DOHH2 (cell line): ENCODE measurements at regions not wholly inside any gene's neighbourhood (a gene's known extent, or its start where the extent isn't known, plus 50 kb on each side); places are given as distances from the start of the nearest gene placed in this dataset.

ENCODE experiments used
- H3F3A ChIP-seq: fragments of 200-600 bp; sonication (generic), shearing (Covaris generic); 2 replicates; pipeline ENCODE4 v1.6.0; 2016; ENCODE audit warnings: antibody characterized with exemption, mild to moderate bottlenecking; ENCODE audit not compliant: control insufficient read depth, insufficient read depth
- H3K27ac ChIP-seq: fragments of 200-600 bp; sonication (generic); 2 replicates; pipeline ENCODE4 v1.5.1; 2014; ENCODE audit warnings: low read depth, mild to moderate bottlenecking, low read length, moderate library complexity
- H3K27me3 ChIP-seq: fragments of 200-600 bp; sonication (generic); 2 replicates; pipeline ENCODE4 v1.6.1; 2014; ENCODE audit warnings: mild to moderate bottlenecking, low read length, mixed read lengths; ENCODE audit not compliant: control insufficient read depth
- H3K36me3 ChIP-seq: fragments of 200-600 bp; sonication (generic); 2 replicates; pipeline ENCODE4 v1.6.1; 2014; ENCODE audit warnings: mild to moderate bottlenecking, low read length, moderate library complexity, mixed read lengths; ENCODE audit not compliant: control insufficient read depth
- H3K4me1 ChIP-seq: fragments of 200-600 bp; sonication (generic); 2 replicates; pipeline ENCODE4 v1.6.1; 2014; ENCODE audit warnings: mild to moderate bottlenecking, low read length, mixed read lengths; ENCODE audit not compliant: control insufficient read depth
- H3K4me2 ChIP-seq: fragments of 200-600 bp; sonication (generic); 2 replicates; pipeline ENCODE4 v1.6.0; 2014; ENCODE audit warnings: mild to moderate bottlenecking, low read length, moderate library complexity
- H3K4me3 ChIP-seq: fragments of 200-600 bp; sonication (generic); 2 replicates; pipeline ENCODE4 v1.5.1; 2014; ENCODE audit warnings: mild to moderate bottlenecking, low read length, mixed read lengths
- H3K79me2 ChIP-seq: fragments of 200-600 bp; sonication (generic); 2 replicates; pipeline ENCODE4 v1.6.1; 2014; ENCODE audit warnings: mild to moderate bottlenecking, low read length, mixed read lengths; ENCODE audit not compliant: control insufficient read depth
- H3K9me2 ChIP-seq: fragments of 200-600 bp; sonication (generic); replicated peaks from 2 replicates; pipeline ENCODE4 v1.6.1; 2014; ENCODE audit warnings: mild to moderate bottlenecking, low read length, mixed read lengths; ENCODE audit not compliant: control insufficient read depth
- H3K9me3 ChIP-seq: fragments of 200-600 bp; sonication (generic); 2 replicates; pipeline ENCODE4 v1.6.1; 2014; ENCODE audit warnings: antibody characterized with exemption, low read length, mixed read lengths; ENCODE audit not compliant: control insufficient read depth, insufficient read depth
- H4K20me1 ChIP-seq: fragments of 200-600 bp; sonication (generic); 2 replicates; pipeline ENCODE4 v1.6.0; 2014; ENCODE audit warnings: low read depth, mild to moderate bottlenecking, antibody characterized with exemption, low read length, moderate library complexity; ENCODE audit not compliant: control insufficient read depth, insufficient read depth
- EZH2phosphoT487 ChIP-seq: fragments of 200-600 bp; sonication (generic); IDR thresholded peaks from 2 replicates; pipeline ENCODE4 v1.6.1; 2017; ENCODE audit warnings: borderline replicate concordance, mild to moderate bottlenecking, antibody characterized with exemption, low read length, moderate library complexity, mixed read lengths
- TF ChIP-seq, protein P1 (sequence below): fragments of 200-600 bp; sonication (generic); IDR thresholded peaks from one replicate; pipeline ENCODE4 v1.5.1; 2014; ENCODE audit warnings: antibody characterized with exemption, mild to moderate bottlenecking, low read depth, low read length; ENCODE audit not compliant: poor library complexity, severe bottlenecking

DNA sequence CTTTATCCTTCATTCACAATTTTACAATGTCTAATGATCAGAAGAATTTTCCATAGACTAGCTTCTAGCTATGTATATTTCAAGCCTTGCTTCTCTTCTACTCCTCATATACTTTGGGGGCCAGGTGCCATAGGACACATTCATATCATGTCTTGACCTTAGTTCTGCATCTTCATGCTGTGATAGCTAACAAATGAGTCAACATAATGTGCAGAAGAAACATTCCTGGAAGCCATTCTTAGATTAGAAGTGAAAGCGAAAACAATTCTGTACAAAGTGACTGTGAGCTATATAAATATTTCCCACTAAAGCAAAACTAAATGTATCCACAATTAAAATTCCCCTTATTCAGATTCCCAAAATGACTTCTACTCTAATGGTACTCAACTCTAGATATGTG lies 320.2 kb upstream of the NREP start:
- H3K9me3 ChIP-seq: no peaks in the 10 kb centered on the region
- H3K36me3 ChIP-seq: no peaks in the 10 kb centered on the region
- no peak overlapping the region for H3K27ac ChIP-seq
- H4K20me1 ChIP-seq: no peaks in the 10 kb centered on the region
- no peaks in the 10 kb centered on the region for H3K79me2 ChIP-seq
- no peaks in the 10 kb centered on the region for H3K27me3 ChIP-seq
- no peaks in the 10 kb centered on the region for H3K4me1 ChIP-seq
- H3K9me2 ChIP-seq: no peaks in the 10 kb centered on the region
- TF ChIP-seq, protein P1, sequence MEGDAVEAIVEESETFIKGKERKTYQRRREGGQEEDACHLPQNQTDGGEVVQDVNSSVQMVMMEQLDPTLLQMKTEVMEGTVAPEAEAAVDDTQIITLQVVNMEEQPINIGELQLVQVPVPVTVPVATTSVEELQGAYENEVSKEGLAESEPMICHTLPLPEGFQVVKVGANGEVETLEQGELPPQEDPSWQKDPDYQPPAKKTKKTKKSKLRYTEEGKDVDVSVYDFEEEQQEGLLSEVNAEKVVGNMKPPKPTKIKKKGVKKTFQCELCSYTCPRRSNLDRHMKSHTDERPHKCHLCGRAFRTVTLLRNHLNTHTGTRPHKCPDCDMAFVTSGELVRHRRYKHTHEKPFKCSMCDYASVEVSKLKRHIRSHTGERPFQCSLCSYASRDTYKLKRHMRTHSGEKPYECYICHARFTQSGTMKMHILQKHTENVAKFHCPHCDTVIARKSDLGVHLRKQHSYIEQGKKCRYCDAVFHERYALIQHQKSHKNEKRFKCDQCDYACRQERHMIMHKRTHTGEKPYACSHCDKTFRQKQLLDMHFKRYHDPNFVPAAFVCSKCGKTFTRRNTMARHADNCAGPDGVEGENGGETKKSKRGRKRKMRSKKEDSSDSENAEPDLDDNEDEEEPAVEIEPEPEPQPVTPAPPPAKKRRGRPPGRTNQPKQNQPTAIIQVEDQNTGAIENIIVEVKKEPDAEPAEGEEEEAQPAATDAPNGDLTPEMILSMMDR: no peak
- no peak for TF ChIP-seq EZH2phosphoT487
- no peak overlapping the region for H3K4me2 ChIP-seq
- H3K4me3 ChIP-seq: no peak overlapping the region
- H3F3A ChIP-seq: no peaks in the 10 kb centered on the region

DNA sequence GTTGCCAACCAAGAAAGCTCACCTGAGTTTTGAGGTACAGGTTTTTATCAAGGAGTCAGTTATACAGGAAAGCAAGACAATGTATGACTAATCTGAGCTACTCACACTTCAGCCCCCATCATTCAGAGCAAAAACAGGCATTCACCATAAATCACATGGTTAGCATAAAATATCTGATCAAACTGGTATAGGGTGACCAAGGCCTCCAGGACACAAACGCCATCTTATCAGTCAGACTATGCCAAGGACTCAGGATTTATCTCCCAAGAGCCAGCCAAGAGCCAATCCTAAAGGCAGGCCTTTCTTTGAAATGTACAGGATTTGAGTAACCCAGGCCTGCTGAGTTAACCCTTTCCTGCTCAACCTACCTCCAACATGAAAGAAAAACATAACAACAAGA lies 313.0 kb upstream of the NREP start:
- H3K9me2 ChIP-seq: peaks cover 2% of the 10 kb centered on the region
- H3K36me3 ChIP-seq: no peaks in the 10 kb centered on the region
- no peaks in the 10 kb centered on the region for H3K27me3 ChIP-seq
- H3K79me2 ChIP-seq: no peaks in the 10 kb centered on the region
- no peaks in the 10 kb centered on the region for H3K4me1 ChIP-seq
- H3K4me3 ChIP-seq: no peak overlapping the region
- no peaks in the 10 kb centered on the region for H3K9me3 ChIP-seq
- TF ChIP-seq EZH2phosphoT487: no peak
- TF ChIP-seq, protein P1: no peak
- H3K27ac ChIP-seq: no peak overlapping the region
- no peak overlapping the region for H3K4me2 ChIP-seq
- H4K20me1 ChIP-seq: no peaks in the 10 kb centered on the region
- H3F3A ChIP-seq: no peaks in the 10 kb centered on the region

DNA sequence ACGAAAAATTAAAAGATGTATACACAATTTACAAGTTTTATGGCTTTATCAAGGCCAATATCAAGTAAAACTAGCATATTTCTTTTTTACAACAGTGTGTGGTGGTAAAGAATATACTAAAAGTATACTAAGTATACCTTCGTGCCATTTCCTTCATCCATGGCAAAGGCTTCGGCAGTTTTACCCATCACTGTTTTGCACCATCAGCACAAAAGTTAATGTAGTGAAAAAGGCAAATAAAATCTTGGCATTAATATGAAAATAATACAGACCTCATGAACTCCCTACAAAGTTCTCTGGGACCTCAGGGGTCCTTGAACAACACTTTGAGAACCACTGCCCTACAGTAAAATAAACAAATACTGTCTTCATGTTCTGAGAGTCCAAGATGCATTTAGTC lies 312.3 kb upstream of the NREP start:
- Histone ChIP-seq H3K9me3 (no peaks in the 10 kb centered on the region), H3K79me2 (no peaks in the 10 kb centered on the region), H3K27me3 (no peaks in the 10 kb centered on the region), H4K20me1 (no peaks in the 10 kb centered on the region), H3K4me2 (no peak overlapping the region), H3K36me3 (no peaks in the 10 kb centered on the region), H3K4me1 (no peaks in the 10 kb centered on the region), H3K9me2 (peaks cover 2% of the 10 kb centered on the region), H3F3A (no peaks in the 10 kb centered on the region), H3K27ac (no peak overlapping the region), H3K4me3 (no peak overlapping the region)
- TF ChIP-seq EZH2phosphoT487: no peak
- TF ChIP-seq, protein P1: no peak

DNA sequence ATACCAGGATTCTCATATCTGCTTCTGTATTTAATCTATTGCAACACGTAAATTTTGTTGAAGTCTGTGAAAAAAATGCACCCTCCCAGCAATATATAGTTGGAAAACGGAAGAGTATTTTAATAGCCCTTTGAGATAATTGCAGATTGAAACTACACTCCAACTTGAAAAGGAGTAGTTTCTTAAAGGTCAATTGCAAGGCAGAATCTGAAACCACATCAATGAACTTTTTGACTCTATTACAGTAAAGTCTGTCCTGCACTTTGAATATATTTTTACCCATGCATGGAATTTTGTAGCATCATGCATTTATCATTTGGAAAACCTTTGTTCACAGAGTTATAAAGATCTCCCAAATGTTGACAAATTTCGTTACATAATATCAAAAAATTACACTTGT lies 311.6 kb upstream of the NREP start:
- Histone ChIP-seq H3K79me2 (no peaks in the 10 kb centered on the region), H3K9me2 (peaks cover 2% of the 10 kb centered on the region), H3F3A (no peaks in the 10 kb centered on the region), H3K4me2 (no peak overlapping the region), H3K4me3 (no peak overlapping the region), H3K4me1 (no peaks in the 10 kb centered on the region), H4K20me1 (no peaks in the 10 kb centered on the region), H3K27ac (no peak overlapping the region), H3K36me3 (no peaks in the 10 kb centered on the region), H3K27me3 (no peaks in the 10 kb centered on the region), H3K9me3 (no peaks in the 10 kb centered on the region)
- no peak for TF ChIP-seq EZH2phosphoT487
- TF ChIP-seq, protein P1: no peak
